HepG2 (cell line): ENCODE measurements at regions not wholly inside any gene's neighbourhood (a gene's known extent, or its start where the extent isn't known, plus 50 kb on each side); places are given as distances from the start of the nearest gene placed in this dataset.

Experiments used
- ATAC-seq: fragments of 200-7000 bp; cut with Tn5 transposase; 3 replicates; pipeline ENCODE4 v1.9.1; 2020; ENCODE audit warnings: mild to moderate bottlenecking, moderate library complexity
- BruUV-seq: library from RNA; stranded (reverse); fragments of 400-500 nt; replicated peaks from 2 replicates; lab custom pipeline; 2021; lab: Mats Ljungman, UMichigan
- CTCF ChIA-PET: fragments of 300-600 bp; formaldehyde crosslinking; extraction: SDS; loops from one replicate; lab custom pipeline; 2021; ENCODE audit warnings: low total read pairs, inconsistent platforms, low intra/inter-chr PET ratio; lab: Yijun Ruan, JAX
- POLR2A ChIA-PET: fragments of 350-600 bp; sonication (Branson Sonifier 250); formaldehyde crosslinking; loops from one replicate; lab custom pipeline; 2020; ENCODE audit warnings: antibody characterized with exemption, inconsistent platforms; lab: Yijun Ruan, JAX
- DNase-seq: peaks from one replicate; pipeline ENCODE4 v3.0.0-alpha.2; 2015; ENCODE audit warnings: low spot score
- FAIRE-seq: peaks from 3 replicates; lab custom pipeline; 2011; peaks lifted over from hg19 to GRCh38; lab: Jason Lieb, UNC
- H2AFZ ChIP-seq: one replicate; pipeline ENCODE4 v1.6.1; 2011; ENCODE audit warnings: low read length, inconsistent platforms
- H3K27ac ChIP-seq: fragments of 300-600 bp; 3 replicates; pipeline ENCODE4 v1.8.0; 2011; ENCODE audit warnings: mixed run types, mild to moderate bottlenecking, mixed read lengths, low read length, inconsistent platforms; ENCODE audit not compliant: insufficient read depth; ENCODE audit errors: extremely low read length
- H3K27me3 ChIP-seq, 2 experiments: fragments of 200-600 bp in 1 of 2; 2 replicates in 1 of 2; 3 replicates in 1 of 2; pipeline versions ENCODE4 v1.6.0 to v1.8.0; 2011; ENCODE audit warnings: low read length in 2 of 2, mild to moderate bottlenecking in 2 of 2, moderate library complexity in 2 of 2, inconsistent platforms in 1 of 2; ENCODE audit not compliant: insufficient read depth in 2 of 2, control insufficient read depth in 1 of 2
- H3K36me3 ChIP-seq, 2 experiments: fragments of 200-600 bp in 1 of 2; replicated peaks in 1 of 2; 2 replicates in 1 of 2; 3 replicates in 1 of 2; pipeline versions ENCODE4 v1.5.1 to v1.8.0; 2011; ENCODE audit warnings: low read length in 2 of 2, inconsistent platforms in 1 of 2; ENCODE audit not compliant: insufficient read depth in 2 of 2, control insufficient read depth in 1 of 2
- H3K4me1 ChIP-seq: 2 replicates; pipeline ENCODE4 v1.5.1; 2012; ENCODE audit warnings: low read length, inconsistent platforms; ENCODE audit not compliant: insufficient read depth
- H3K4me2 ChIP-seq: 2 replicates; pipeline ENCODE4 v1.6.0; 2011; ENCODE audit warnings: low read depth, low read length, inconsistent platforms
- H3K4me3 ChIP-seq, 3 experiments: fragments of 200-600 bp in 1 of 3; sonication (generic), shearing (Covaris generic) in 1 of 3; replicated peaks in 1 of 3; 2 replicates each; pipeline ENCODE4 v1.5.1; 2011 to 2016; ENCODE audit warnings: low read length in 3 of 3, inconsistent platforms in 2 of 3, low read depth in 2 of 3, mild to moderate bottlenecking in 2 of 3, control low read depth in 1 of 3, mixed read lengths in 1 of 3; ENCODE audit not compliant: insufficient read depth in 1 of 3
- H3K79me2 ChIP-seq: one replicate; pipeline ENCODE4 v1.6.1; 2011; ENCODE audit warnings: low read length, inconsistent platforms; ENCODE audit not compliant: insufficient read depth
- H3K9ac ChIP-seq: 2 replicates; pipeline ENCODE4 v1.6.0; 2011; ENCODE audit warnings: mild to moderate bottlenecking, low read depth, low read length, inconsistent platforms; ENCODE audit not compliant: insufficient read depth
- H3K9me3 ChIP-seq: 2 replicates; pipeline ENCODE4 v1.5.1; 2012; ENCODE audit warnings: mild to moderate bottlenecking, low read length
- H4K20me1 ChIP-seq: 2 replicates; pipeline ENCODE4 v1.6.0; 2011; ENCODE audit warnings: inconsistent platforms, mild to moderate bottlenecking, low read length, moderate library complexity; ENCODE audit not compliant: insufficient read depth
- ELF3 ChIP-seq: IDR thresholded peaks from 2 replicates; pipeline ENCODE4 v1.6.1; 2016; ENCODE audit warnings: missing genetic modification reagents, missing compliant biosample characterization
- FOXJ3 ChIP-seq: sonication (generic); formaldehyde crosslinking; IDR thresholded peaks from 2 replicates; pipeline ENCODE4 v1.4.0; 2020; ENCODE audit warnings: missing genetic modification reagents, mild to moderate bottlenecking, borderline replicate concordance
- KDM5A ChIP-seq: fragments of 200-600 bp; sonication (generic); IDR thresholded peaks from 2 replicates; pipeline ENCODE4 v1.7.0; 2018; ENCODE audit warnings: antibody characterized with exemption, mild to moderate bottlenecking, low read length, borderline replicate concordance
- NFKBIZ ChIP-seq: IDR thresholded peaks from 2 replicates; pipeline ENCODE4 v1.6.1; 2018; ENCODE audit warnings: missing genetic modification reagents, missing compliant biosample characterization
- PLRG1 ChIP-seq: fragments of 450-650 bp; conservative IDR thresholded peaks from 2 replicates; pipeline ENCODE4 v1.6.1; 2016
- RFX3 ChIP-seq: IDR thresholded peaks from 2 replicates; pipeline ENCODE4 v1.6.1; 2016; ENCODE audit warnings: missing biosample characterization, missing genetic modification reagents
- RXRA ChIP-seq: sonication (generic); formaldehyde crosslinking; IDR thresholded peaks from 2 replicates; pipeline ENCODE4 v1.5.1; 2020; ENCODE audit warnings: missing genetic modification reagents
- SALL2 ChIP-seq: sonication (generic); formaldehyde crosslinking; IDR thresholded peaks from 2 replicates; pipeline ENCODE4 v1.8.1; 2023; ENCODE audit warnings: mild to moderate bottlenecking, missing genetic modification reagents, inconsistent platforms
- SYNCRIP ChIP-seq: fragments of 200-400 bp; formaldehyde crosslinking; IDR thresholded peaks from 2 replicates; pipeline ENCODE4 v1.6.1; 2018; ENCODE audit warnings: mild to moderate bottlenecking, low read depth, low read length; ENCODE audit not compliant: insufficient read depth
- TEAD3 ChIP-seq: optimal IDR thresholded peaks from 2 replicates; pipeline ENCODE3; 2016; ENCODE audit warnings: borderline replicate concordance
- ZBTB1 ChIP-seq: sonication (generic); formaldehyde crosslinking; IDR thresholded peaks from 2 replicates; pipeline ENCODE4 v1.4.0; 2020; ENCODE audit warnings: missing genetic modification reagents, borderline replicate concordance
- ZBTB3 ChIP-seq: sonication (generic); formaldehyde crosslinking; IDR thresholded peaks from 2 replicates; pipeline ENCODE4 v1.4.0; 2020; ENCODE audit warnings: low read depth, mild to moderate bottlenecking, moderate library complexity, missing genetic modification reagents, borderline replicate concordance
- ZNF232 ChIP-seq: sonication (generic); formaldehyde crosslinking; IDR thresholded peaks from 2 replicates; pipeline ENCODE4 v1.4.0; 2020; ENCODE audit warnings: missing genetic modification reagents, borderline replicate concordance
- ZNF296 ChIP-seq: sonication (generic); formaldehyde crosslinking; conservative IDR thresholded peaks from 2 replicates; pipeline ENCODE4 v1.5.0; 2020; ENCODE audit warnings: mild to moderate bottlenecking, missing genetic modification reagents
- ZNF496 ChIP-seq: sonication (generic); formaldehyde crosslinking; IDR thresholded peaks from 2 replicates; pipeline ENCODE4 v1.8.1; 2023; ENCODE audit warnings: mild to moderate bottlenecking, moderate library complexity, missing genetic modification reagents; ENCODE audit not compliant: insufficient replicate concordance
- ZNF619 ChIP-seq: sonication (generic); formaldehyde crosslinking; IDR thresholded peaks from 2 replicates; pipeline ENCODE4 v1.4.0; 2020; ENCODE audit warnings: mild to moderate bottlenecking, missing genetic modification reagents
- WGBS: methylation state at CpG from one replicate; pipeline ENCODE4 v1.1.6; 2017; ENCODE audit warnings: low lambda C conversion rate; 5-methylcytosine and 5-hydroxymethylcytosine counted together
- in situ Hi-C: cut with HindIII; loops from 2 replicates; pipeline ENCODE4 v1.10.0; 2017; ENCODE audit warnings: low pct_unique_long_range_greater_than_20kb; ENCODE audit not compliant: extremely low pct_ligation_motif_present
- intact Hi-C: fragments of 100-400 bp; cut with micrococcal nuclease; formaldehyde crosslinking; loops from one replicate; pipeline ENCODE4 v1.10.0; 2022; ENCODE audit not compliant: unreplicated experiment
- TF ChIP-seq, protein P1 (sequence below): IDR thresholded peaks from 2 replicates; pipeline ENCODE4 v1.6.1; 2018; ENCODE audit warnings: missing genetic modification reagents, mild to moderate bottlenecking, missing compliant biosample characterization
- TF ChIP-seq, protein P2 (sequence below): sonication (generic); formaldehyde crosslinking; IDR thresholded peaks from 2 replicates; pipeline ENCODE4 v1.8.0; 2022; ENCODE audit warnings: low read depth, missing genetic modification reagents

DNA sequence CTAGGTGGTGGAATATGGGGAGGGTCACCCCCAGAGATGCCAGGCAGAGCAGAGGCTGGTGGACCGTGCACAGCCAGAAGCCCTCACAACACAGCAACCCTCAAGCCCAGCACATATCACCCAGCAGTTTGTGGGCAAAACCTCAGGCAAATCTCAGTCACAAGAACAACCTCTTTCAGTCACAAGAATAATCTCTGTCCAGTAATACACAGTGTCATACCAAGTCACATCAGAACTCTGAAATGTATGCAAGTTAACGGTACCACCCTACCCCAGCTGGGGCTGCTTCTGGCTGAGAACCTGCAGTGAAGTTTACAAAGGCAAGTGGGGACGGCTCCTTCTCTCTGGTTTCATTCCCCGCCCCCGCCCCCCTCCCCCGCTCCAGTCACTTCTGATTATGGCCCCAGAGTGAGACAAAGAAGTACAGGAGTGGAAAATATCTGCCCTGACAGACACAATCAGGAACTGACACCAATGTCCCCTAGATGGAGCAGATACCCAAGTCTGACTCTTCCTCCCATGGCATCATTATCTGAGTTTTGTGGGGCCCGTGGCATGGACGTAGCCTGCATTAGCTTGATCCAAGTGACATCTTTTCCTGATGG lies 480.9 kb upstream of the TMEM132C start:
- POLR2A ChIA-PET, result no interaction called here
- Histone ChIP-seq H3K4me1 (no peaks in the 10 kb centered on the region), H3K9me3 (no peaks in the 10 kb centered on the region), H3K36me3 (no peaks in the 10 kb centered on the region), H2AFZ (no peak overlapping the region), H3K9ac (no peak overlapping the region), H4K20me1 (no peaks in the 10 kb centered on the region), H3K27me3 (no peaks in the 10 kb centered on the region; a peak in 1 of 5 replicates), H3K4me3 (no peak overlapping the region), H3K79me2 (no peaks in the 10 kb centered on the region), H3K27ac (no peak overlapping the region), H3K4me2 (no peak overlapping the region)
- FAIRE-seq, result no peak
- WGBS, result 3% methylated on average over 5 of the region's 8 CpGs
- DNase-seq, result no peak
- in situ Hi-C loops, result no loop called here
- intact Hi-C loops, result no loop called here
- no peak for TF ChIP-seq ZBTB3 (CRISPR knock-in tag)
- no peak for TF ChIP-seq SYNCRIP
- no peak for TF ChIP-seq SALL2 (CRISPR knock-in tag)
- no peak for TF ChIP-seq PLRG1
- no peak for TF ChIP-seq ELF3
- no peak for TF ChIP-seq TEAD3
- no peak for TF ChIP-seq ZNF232 (CRISPR knock-in tag)
- TF ChIP-seq ZNF619, result no peak
- no peak for TF ChIP-seq RXRA (CRISPR knock-in tag)
- TF ChIP-seq ZNF296 (CRISPR knock-in tag), result no peak
- TF ChIP-seq NFKBIZ (CRISPR knock-in tag), result no peak
- TF ChIP-seq, protein P1, sequence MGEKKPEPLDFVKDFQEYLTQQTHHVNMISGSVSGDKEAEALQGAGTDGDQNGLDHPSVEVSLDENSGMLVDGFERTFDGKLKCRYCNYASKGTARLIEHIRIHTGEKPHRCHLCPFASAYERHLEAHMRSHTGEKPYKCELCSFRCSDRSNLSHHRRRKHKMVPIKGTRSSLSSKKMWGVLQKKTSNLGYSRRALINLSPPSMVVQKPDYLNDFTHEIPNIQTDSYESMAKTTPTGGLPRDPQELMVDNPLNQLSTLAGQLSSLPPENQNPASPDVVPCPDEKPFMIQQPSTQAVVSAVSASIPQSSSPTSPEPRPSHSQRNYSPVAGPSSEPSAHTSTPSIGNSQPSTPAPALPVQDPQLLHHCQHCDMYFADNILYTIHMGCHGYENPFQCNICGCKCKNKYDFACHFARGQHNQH (CRISPR knock-in tag), result no peak
- TF ChIP-seq, protein P2, sequence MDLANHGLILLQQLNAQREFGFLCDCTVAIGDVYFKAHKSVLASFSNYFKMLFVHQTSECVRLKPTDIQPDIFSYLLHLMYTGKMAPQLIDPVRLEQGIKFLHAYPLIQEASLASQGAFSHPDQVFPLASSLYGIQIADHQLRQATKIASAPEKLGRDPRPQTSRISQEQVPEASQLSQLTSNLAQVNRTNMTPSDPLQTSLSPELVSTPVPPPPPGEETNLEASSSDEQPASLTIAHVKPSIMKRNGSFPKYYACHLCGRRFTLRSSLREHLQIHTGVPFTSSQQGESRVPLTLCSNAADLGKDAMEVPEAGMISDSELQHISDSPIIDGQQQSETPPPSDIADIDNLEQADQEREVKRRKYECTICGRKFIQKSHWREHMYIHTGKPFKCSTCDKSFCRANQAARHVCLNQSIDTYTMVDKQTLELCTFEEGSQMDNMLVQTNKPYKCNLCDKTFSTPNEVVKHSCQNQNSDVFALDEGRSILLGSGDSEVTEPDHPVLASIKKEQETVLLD, result no peak
- no peak for TF ChIP-seq KDM5A
- no peak for TF ChIP-seq ZNF496
- TF ChIP-seq FOXJ3, result no peak
- TF ChIP-seq RFX3 (CRISPR knock-in tag), result no peak
- TF ChIP-seq ZBTB1 (CRISPR knock-in tag), result no peak
- CTCF ChIA-PET, result no interaction called here
- no TSS peak for BruUV-seq
- no peak for ATAC-seq
